ENCODE measurements at regions not wholly inside any gene's neighbourhood (a gene's known extent, or its start where the extent isn't known, plus 50 kb on each side); places are given as distances from the start of the nearest gene placed in this dataset.

GRCh38 chr10:61091531-61091930 is 147.5 kb upstream of the RHOBTB1 start:
- DNase-seq (ENCODE audit: low spot score): no peak

- no peak for DNase-seq (ENCODE audit: low spot score)
Observed at GRCh38 chr10:61089251-61089650, 145.3 kb upstream of the RHOBTB1 start.

- DNase-seq (ENCODE audit: low spot score): no peak
Observed at GRCh38 chr10:61084493-61084892, 140.5 kb upstream of the RHOBTB1 start.

GRCh38 chr10:61081301-61081700 is 137.3 kb upstream of the RHOBTB1 start:
- no peak for DNase-seq (ENCODE audit: low spot score)

DNA sequence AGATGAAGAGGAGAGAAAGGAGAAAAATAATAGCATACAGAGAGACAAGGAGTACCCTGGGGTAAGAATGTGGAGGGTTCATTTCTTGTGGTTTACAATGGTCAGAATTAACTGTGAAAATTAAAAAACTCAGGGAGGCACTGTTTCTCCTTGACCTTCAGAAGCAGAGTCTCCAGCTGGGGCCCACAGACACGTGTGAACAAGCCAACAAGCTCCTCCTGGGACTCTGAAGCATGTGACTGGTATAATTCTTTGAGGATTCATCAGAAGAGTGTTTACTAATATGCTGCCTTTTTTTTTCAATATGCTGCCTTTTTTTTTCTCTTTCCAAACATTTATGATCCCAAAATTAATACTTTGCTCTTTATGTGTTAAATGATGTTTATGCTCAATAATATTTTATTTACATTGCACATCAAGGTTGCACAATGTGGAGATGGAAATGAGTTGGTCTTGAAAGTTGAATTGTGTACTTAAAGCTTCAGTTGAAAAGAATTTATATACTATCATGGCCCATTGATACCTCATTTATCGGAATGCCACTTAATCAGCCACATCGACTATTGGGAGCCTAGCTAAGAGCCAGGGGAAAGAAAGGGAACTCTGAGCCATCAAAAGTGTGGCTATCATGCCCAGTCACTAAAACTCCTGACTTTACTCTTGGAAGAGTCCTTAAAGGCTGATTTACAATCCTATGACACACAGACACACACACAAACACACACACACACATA is 134.7 kb upstream of the RHOBTB1 start:
- DNase-seq (ENCODE audit: low spot score): no peak

GRCh38 chr10:61076572-61077114 is 132.7 kb upstream of the RHOBTB1 start:
- DNase-seq (ENCODE audit: low spot score): no peak

GRCh38 chr10:61073391-61073790 is 129.4 kb upstream of the RHOBTB1 start:
- DNase-seq (ENCODE audit: low spot score): no peak

DNA sequence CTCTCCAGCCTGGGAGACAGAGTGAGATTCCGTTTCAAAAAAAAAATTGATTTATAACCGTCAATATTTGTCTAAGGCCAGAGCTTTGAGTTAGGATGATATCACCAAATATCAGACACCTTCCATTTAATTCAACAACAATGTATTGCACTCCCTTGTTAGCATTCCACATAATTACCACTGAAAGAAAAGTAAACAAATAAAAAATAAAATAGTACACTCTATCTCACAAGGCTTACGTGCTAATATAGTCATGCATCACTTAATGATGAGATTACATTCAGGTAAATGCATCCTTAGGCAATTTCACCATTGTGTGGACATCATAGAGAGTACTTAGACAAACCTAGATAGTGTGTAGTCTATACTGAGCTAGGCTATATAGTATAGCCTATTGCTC is 127.6 kb upstream of the RHOBTB1 start:
- no peak for DNase-seq (ENCODE audit: low spot score)

GRCh38 chr10:61068471-61068870 is 124.5 kb upstream of the RHOBTB1 start:
- peak; percentile 39 for DNase-seq (ENCODE audit: low spot score)

- no peak for DNase-seq (ENCODE audit: low spot score)
Observed at GRCh38 chr10:61067671-61068336, 123.8 kb upstream of the RHOBTB1 start.

DNA sequence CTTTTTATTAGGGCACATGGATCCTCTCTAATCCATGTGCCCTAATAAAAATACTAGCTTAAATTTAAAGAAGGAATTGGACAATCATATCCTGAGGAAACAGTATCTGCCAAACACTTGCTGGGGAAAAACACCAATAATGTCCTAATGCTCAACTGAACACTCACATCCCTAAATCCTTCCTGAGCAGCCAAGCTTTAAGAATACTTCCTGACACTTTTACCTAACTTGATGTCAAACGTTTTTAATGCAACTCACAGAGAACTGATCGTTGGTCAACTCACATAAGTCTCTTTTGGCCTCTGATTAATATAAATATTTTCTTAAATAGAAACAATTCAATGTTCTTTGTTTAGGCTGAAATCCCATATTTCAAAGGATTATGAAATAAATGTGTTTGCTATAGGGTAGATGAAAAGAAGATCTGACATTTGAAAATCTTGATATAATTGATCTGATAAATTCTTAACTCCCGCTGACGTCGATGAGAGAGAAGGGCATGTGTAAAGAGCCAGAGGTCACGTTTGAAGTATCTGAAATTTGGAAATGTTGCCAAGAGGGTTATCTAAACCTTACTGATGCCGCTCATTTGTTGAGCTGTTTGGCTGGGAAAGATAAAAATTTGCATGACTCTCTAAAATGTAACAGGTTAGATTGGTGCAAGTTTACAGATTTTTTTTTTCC is 122.8 kb upstream of the RHOBTB1 start:
- DNase-seq (ENCODE audit: low spot score): no peak

GRCh38 chr10:61065051-61065450 is 121.1 kb upstream of the RHOBTB1 start:
- no peak for DNase-seq (ENCODE audit: low spot score)

GRCh38 chr10:61064356-61064755 is 120.4 kb upstream of the RHOBTB1 start:
- DNase-seq (ENCODE audit: low spot score): no peak

DNA sequence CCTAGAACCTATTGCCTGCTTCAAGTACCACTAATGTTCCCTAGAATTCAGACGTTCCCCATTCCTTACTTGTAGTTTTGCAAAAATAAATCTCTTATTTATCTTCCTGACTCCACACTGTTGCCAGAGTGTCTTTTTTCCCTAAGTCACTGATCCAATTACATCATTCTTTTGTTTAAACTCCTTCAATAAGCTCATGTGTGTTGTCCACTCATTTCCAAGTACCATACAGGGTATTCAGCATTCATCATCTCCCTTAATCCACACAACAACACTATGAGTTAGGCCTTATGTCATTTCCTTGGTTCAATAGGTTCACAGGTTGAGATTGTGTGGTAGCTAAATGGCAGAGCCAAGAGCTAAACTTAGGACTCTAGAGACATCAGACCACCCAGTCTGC is 119.9 kb upstream of the RHOBTB1 start:
- no peak for DNase-seq (ENCODE audit: low spot score)

GRCh38 chr10:61063034-61063433 is 119.0 kb upstream of the RHOBTB1 start:
- no peak for DNase-seq (ENCODE audit: low spot score)

DNA sequence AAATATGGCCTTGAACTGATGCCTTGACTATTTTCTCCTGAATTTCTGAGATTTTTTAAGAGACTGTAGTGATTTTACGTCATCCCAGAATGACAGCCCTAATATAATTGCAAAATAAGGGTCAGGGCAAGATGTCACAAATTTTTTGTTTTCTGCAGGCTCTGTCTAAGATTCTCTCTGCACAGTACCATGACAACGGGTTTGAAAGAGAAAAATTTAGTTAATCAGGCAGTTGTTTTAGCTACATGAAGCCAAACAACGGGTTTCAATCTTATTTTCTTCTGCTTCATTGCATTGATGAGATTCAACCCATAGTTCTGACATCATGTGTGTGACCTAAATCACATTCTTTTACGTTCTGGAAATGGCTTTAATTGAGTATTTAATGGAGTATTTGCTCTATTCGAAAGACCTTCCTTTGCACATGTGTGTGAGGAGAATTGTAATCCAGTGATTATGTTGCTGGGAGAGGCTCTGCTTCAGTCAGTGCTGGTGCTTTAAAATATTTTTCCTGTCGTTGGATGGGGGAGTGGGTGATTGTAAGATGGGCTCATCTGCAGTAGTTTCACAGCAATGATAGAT is 118.0 kb upstream of the RHOBTB1 start:
- no peak for DNase-seq (ENCODE audit: low spot score)

DNA sequence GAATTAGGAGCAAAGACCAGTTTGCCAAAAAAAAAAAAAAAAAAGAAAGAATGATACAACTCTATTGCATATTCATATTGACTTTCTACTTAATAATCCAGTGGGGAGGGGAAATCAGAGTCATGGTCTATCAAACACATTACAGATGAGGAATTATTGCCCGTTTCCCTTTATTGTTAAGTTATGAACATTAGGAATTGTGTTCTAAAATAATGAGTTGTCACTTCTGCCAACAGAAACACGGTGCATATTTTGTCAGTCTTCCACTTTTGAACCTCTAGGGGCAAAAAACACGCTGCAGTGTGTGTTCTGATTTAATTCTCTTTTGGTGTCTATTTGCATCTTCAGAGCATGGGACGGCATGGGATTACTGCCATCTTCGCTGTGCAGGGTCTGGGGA is 115.7 kb upstream of the RHOBTB1 start:
- DNase-seq (ENCODE audit: low spot score): no peak

DNA sequence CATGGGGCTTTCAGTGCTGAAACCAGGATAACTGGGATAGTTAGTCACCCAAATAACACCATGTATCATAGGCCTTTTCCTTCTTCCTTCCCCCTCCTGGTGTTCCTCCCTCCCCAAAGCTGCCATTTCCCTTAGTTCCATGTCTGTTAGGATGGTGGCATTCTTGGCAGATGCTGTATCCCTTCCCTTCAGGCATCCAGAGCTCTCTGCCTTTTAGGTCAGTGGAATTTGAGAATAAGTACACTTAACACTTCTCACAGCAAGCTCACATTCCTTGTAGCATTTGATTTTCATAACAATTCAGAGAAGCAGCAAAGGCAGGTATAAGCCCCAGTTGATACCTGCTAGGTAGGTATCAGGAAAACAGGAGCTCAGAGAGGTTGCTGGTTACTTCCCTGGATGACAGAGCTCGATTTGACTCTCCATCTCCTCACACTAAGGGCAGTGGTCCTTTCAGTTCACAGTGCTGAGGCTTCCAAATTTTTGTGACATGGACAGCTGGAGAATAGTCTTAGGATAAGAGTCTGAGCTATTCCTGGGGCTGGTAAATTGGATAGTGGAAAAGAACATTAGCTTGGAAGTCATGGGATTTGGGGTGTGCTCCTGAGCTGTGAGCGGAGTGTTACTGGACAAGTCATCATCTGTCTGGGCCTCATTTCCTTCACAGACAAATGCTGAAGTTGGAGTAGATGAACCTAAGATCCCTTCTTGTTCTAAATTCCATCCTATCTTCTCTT is 108.7 kb upstream of the RHOBTB1 start:
- no peak for DNase-seq (ENCODE audit: low spot score)

DNA sequence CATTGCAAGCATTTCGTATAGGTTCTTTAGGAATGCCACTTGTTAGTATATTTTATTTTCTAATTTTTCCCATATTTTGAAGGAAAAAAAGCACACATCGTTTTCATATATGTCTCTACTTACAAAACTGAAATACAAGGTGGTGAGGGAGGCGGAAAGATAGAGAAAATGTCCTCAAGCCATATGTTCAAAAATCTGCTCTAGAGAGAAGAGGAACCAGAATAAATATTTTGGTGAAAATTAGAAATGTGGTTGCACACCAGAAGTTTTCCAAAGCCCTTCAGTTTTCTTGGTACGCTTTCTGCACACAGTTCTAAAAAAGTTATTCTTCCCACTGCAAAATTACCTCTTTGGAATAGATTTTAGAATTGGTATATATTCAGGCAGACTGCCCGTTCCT is 107.4 kb upstream of the RHOBTB1 start:
- DNase-seq (ENCODE audit: low spot score): no peak

- no peak for DNase-seq (ENCODE audit: low spot score)
Observed at GRCh38 chr10:61050120-61050745, 106.2 kb upstream of the RHOBTB1 start.

GRCh38 chr10:61049386-61049785 is 105.4 kb upstream of the RHOBTB1 start:
- DNase-seq (ENCODE audit: low spot score): no peak

Data from D341Med (cell line).